HG03457 (cell line): ENCODE measurements at regions not wholly inside any gene's neighbourhood (a gene's known extent, or its start where the extent isn't known, plus 50 kb on each side); places are given as distances from the start of the nearest gene placed in this dataset.

Experiments
- ATAC-seq: cut with Tn5 transposase; IDR thresholded peaks from one replicate; pipeline ENCODE4 v1.9.1; 2021; ENCODE audit warnings: moderate number of reproducible peaks; ENCODE audit not compliant: unreplicated experiment

DNA sequence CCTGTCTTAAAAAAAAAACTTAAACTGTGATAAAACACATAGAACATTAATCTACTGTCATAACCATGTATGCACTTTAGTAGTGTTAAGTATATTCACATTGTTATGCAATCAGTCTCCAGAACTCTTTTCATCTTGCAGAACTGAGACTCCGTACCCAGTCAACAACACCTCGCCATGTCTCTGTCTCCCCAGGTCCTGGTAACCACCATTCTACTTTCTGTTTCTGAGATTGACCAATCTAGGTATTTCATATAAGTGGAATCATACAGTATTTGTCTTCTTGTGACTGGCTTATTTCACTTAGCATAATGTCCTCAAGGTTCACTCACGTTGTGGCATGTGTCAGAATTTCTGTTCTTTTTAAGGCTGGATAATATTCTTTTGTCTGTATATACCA, 290.8 kb upstream of the CXCR4 start:
- ATAC-seq: no peak

DNA sequence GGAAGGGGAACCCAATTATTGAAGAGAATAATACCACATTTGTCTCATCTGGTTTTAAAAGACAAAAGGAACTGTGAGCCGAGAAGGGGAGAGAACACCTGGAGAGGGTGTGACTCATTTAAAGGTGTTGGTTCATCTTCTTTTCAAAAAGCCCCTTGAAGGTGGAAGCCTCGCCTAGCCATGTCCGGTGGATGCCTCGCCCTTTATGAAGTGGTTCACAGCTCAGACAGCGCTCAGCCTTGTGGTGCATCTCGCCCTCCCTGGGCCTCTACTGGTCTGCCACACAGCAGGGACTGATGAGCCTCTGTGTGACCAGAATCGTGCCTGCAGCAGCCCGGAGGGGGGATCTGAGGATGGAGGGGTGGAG, 290.0 kb upstream of the CXCR4 start:
- no peak for ATAC-seq

GRCh38 chr2:136407117-136407951, 289.4 kb upstream of the CXCR4 start:
- no peak for ATAC-seq

DNA sequence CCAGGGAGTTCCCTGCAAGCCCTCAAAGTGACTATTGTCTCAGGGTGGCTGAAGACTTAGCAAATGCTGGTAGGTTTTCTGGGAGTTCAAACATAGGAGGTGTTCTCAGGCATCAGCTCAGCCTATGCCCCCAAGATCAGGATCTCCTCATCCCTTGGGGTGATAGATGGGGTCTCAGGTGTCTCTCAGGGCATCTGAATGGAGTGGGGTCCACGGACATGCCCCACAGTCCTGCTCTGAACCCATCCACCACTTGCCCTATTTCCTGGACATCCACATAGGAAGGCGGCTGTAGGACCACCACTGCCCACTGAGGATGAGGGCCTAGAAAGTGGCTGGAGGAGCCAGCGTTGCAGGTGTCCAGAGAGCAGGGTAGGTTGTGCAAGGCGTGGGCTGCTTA, 287.0 kb upstream of the CXCR4 start:
- ATAC-seq: no peak

- ATAC-seq: no peak
These were observed 286.2 kb upstream of the CXCR4 start for GRCh38 chr2:136404176-136404575.

- ATAC-seq: no peak
These were observed 284.3 kb upstream of the CXCR4 start for GRCh38 chr2:136402281-136402680.

DNA sequence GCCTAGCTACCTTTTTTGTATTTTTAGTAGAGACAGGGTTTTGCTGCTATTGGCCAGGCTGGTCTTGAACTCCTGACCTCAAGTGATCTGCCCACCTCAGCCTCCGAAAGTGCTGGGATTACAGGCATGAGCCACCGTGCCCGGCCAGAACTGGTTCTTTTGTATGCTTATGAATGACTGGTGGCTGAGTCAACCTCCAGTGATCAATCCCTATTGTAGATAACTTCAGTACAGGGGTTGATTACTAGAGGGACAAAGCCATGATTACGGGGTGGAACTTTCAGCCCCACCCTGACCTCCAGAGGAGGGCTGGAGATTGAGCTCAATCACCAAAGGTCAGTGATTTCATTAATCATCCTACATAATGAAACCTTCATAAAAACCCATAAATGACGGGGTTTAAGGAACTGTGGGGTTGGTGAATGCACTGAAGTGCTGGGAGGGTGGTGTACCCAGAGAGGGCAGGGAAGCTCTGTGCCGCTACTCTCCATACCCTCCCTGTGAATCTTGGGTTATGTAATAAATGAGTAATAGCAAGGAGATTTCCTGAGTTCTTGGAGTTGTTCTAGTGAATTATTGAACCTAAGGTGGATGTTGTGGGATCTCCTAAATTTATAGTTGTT, 281.8 kb upstream of the CXCR4 start:
- ATAC-seq: no peak

DNA sequence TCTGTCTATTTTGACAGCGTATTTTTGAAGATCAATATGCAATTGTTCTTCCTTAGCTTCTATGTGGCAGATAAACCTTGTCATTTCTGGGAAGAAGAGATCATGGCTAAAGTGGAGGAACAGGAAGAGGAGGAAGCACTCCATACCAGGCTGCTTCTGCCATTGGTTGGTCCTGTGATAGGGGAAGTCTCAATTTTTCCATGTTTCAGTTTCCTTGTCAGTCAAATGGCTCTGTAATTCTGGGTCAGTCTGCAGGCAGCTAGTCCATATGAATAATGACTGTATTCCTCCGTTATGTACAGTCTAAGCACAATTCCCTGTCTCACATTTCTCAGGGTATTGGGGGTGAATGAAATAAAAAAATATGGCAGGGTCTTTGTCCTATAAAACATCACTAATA, 277.6 kb upstream of the CXCR4 start:
- ATAC-seq: no peak

DNA sequence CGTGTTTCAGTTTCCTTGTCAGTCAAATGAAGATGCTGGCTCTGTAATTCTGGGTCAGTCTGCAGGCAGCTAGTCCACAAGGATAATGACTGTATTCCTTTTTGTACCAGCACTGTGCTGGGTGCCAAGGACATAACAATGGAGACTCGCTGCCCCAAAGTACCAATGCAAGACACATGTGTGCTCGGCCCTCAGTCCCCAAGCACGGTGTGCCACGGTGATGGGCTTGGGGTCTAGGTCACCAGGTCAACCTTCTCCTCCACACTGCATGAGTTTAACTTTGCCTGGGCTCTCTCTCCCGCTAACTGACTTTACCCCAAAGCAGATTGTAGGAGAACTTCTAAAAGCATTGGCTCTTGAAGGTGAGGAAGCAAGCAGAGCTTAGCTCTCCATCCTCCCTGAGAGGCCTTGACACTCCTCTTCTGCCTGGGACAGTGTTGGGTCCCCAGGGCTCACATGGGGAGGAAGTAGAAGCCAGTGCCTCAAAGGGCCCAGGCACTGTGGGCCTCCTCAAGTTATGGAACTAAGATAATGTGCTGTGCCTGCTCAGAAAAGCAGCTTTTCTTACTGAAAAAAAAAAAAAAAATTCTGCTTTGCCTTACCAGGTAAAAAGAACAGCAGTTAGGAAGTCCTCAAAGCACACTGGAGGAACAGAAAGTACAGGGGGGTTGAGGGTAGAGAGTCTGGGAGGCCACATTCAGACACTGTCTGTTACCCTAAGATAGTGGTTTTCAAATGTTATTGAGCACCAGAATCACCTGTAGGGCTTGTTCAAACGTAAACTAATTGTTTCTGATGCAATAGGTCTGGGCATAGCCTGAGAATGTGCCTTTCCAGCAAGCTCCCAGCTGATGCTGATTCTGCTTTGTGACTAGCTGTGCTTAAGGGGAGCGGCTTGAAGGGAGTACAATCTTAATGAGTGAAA, 276.4 kb upstream of the CXCR4 start:
- ATAC-seq: no peak

- no peak for ATAC-seq
These were observed 275.6 kb upstream of the CXCR4 start for GRCh38 chr2:136393514-136393913.

- ATAC-seq: no peak
These were observed 275.1 kb upstream of the CXCR4 start for GRCh38 chr2:136392897-136393505.

GRCh38 chr2:136389809-136390208, 271.9 kb upstream of the CXCR4 start:
- peak; percentile 79 for ATAC-seq

GRCh38 chr2:136386046-136386445, 268.1 kb upstream of the CXCR4 start:
- ATAC-seq: no peak

- peak; percentile 35 for ATAC-seq
These were observed 266.8 kb upstream of the CXCR4 start for GRCh38 chr2:136384531-136385303.

DNA sequence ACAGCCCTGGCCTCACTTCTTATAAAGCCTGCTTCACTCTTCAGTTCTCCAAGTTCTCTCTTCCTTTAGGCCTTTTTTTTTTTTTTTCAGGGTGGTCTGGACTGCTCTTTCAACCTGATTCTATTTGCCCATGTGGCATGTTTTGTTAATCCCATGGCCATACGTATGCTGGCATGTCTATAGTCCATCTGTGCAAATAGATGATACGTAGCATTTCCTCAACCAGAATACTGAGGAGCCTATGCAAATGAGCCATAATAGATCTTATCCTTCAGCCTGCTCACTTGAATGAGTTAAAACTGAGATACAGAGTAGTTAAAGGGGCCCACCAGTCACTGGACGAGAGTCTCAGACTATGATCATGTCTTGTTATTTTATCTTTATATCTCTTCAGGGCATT, 265.2 kb upstream of the CXCR4 start:
- no peak for ATAC-seq

GRCh38 chr2:136381722-136382633, 264.0 kb upstream of the CXCR4 start:
- ATAC-seq: peak; percentile 83

DNA sequence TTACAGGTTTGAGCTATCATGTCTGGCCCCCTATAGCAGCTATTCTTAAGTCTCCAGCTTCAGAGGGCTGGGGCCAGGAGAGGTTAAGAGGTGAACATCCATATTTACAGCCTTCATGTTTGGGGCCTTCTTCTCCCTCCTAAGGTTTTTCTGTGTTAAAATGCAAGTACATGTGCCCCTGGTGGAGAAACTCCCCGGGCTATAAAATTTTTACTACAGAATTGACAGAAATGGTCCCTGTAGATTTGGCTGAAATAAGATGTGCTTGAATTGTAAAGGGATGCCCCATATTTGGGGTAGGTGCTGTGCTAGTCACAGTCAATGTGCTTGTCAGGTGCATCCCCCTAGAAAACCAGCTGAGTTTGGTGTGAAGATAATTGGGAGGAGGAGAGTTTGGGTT, 263.3 kb upstream of the CXCR4 start:
- ATAC-seq: no peak

GRCh38 chr2:136378712-136379595, 261.0 kb upstream of the CXCR4 start:
- ATAC-seq: no peak
